Endothelial cell of umbilical vein (primary cell): ENCODE measurements at regions not wholly inside any gene's neighbourhood (a gene's known extent, or its start where the extent isn't known, plus 50 kb on each side); places are given as distances from the start of the nearest gene placed in this dataset.

ENCODE experiments used
- BruUV-seq: library from RNA; stranded (reverse); fragments of 400-500 nt; replicated peaks from 2 replicates; lab custom pipeline; 2021; lab: Mats Ljungman, UMichigan
- CTCF ChIA-PET: fragments of 300-600, 350-600 bp; sonication (Branson Sonifier 250); formaldehyde crosslinking; loops from one replicate; lab custom pipeline; 2021; ENCODE audit warnings: antibody characterized with exemption, inconsistent platforms; lab: Charles Lee
- POLR2A ChIA-PET: fragments of 300-600, 350-600 bp; sonication (Branson Sonifier 250); formaldehyde crosslinking; loops from one replicate; lab custom pipeline; 2021; ENCODE audit warnings: antibody characterized with exemption, inconsistent platforms; lab: Charles Lee
- DNase-seq: peaks from one replicate; pipeline ENCODE4 v3.0.0-alpha.2; 2011; ENCODE audit warnings: low read depth, low spot score
- FAIRE-seq: peaks from 2 replicates; lab custom pipeline; 2011; peaks lifted over from hg19 to GRCh38; lab: Jason Lieb, UNC
- H2AFZ ChIP-seq: 2 replicates; pipeline ENCODE4 v1.6.0; 2012; ENCODE audit warnings: low read depth, low read length, control low read depth, inconsistent platforms
- H3K27ac ChIP-seq: 2 replicates; pipeline ENCODE4 v1.5.1; 2011; ENCODE audit warnings: low read depth, mild to moderate bottlenecking, control low read depth, low read length, moderate library complexity; ENCODE audit not compliant: insufficient read depth
- H3K27me3 ChIP-seq, 2 experiments: 2 replicates each; pipeline versions ENCODE4 v1.6.0 to v1.6.1; 2011; ENCODE audit warnings: low read length in 2 of 2, mixed read lengths in 1 of 2; ENCODE audit not compliant: control insufficient read depth in 2 of 2, insufficient read depth in 2 of 2
- H3K36me3 ChIP-seq, 2 experiments: 2 replicates in 1 of 2; 3 replicates in 1 of 2; pipeline ENCODE4 v1.5.1; 2011; ENCODE audit warnings: low read length in 2 of 2, mild to moderate bottlenecking in 1 of 2, moderate library complexity in 1 of 2; ENCODE audit not compliant: control insufficient read depth in 2 of 2, insufficient read depth in 2 of 2; ENCODE audit errors: extremely low read depth in 1 of 2
- H3K4me1 ChIP-seq: 3 replicates; pipeline ENCODE4 v1.5.1; 2011; ENCODE audit warnings: mild to moderate bottlenecking, low read length; ENCODE audit not compliant: control insufficient read depth, insufficient read depth; ENCODE audit errors: extremely low read depth
- H3K4me2 ChIP-seq: 2 replicates; pipeline ENCODE4 v1.6.1; 2011; ENCODE audit warnings: low read length, control low read depth, mixed read lengths; ENCODE audit not compliant: insufficient read depth
- H3K4me3 ChIP-seq, 3 experiments: fragments of 200-600 bp in 1 of 3; sonication (generic), shearing (Covaris generic) in 1 of 3; replicated peaks in 1 of 3; 2 replicates each; pipeline ENCODE4 v1.5.1; 2011 to 2016; ENCODE audit warnings: control low read depth in 3 of 3, low read length in 3 of 3, mild to moderate bottlenecking in 2 of 3, inconsistent platforms in 1 of 3, low read depth in 1 of 3, moderate library complexity in 1 of 3; ENCODE audit not compliant: insufficient read depth in 1 of 3
- H3K79me2 ChIP-seq: 2 replicates; pipeline ENCODE4 v1.6.0; 2012; ENCODE audit warnings: low read length, inconsistent platforms; ENCODE audit not compliant: control insufficient read depth, insufficient read depth
- H3K9ac ChIP-seq: replicated peaks from 2 replicates; pipeline ENCODE3; 2011; ENCODE audit warnings: low read length, control low read depth; ENCODE audit not compliant: insufficient read depth; ENCODE audit errors: extremely low read depth
- H3K9me1 ChIP-seq: replicated peaks from 3 replicates; pipeline ENCODE4 v1.6.0; 2011; ENCODE audit warnings: mild to moderate bottlenecking, low read length; ENCODE audit not compliant: control insufficient read depth, insufficient read depth; ENCODE audit errors: extremely low read depth
- H3K9me3 ChIP-seq: replicated peaks from 2 replicates; pipeline ENCODE4 v1.5.1; 2012; ENCODE audit warnings: low read length, inconsistent platforms; ENCODE audit not compliant: control insufficient read depth, insufficient read depth
- H4K20me1 ChIP-seq: replicated peaks from 2 replicates; pipeline ENCODE3; 2011; ENCODE audit warnings: mild to moderate bottlenecking, low read length; ENCODE audit not compliant: control insufficient read depth, insufficient read depth; ENCODE audit errors: extremely low read depth
- EZH2 ChIP-seq: IDR thresholded peaks from 2 replicates; pipeline ENCODE4 v1.6.1; 2012; ENCODE audit warnings: borderline replicate concordance, low read depth, mild to moderate bottlenecking, moderate library complexity, low read length, inconsistent platforms; ENCODE audit not compliant: severe bottlenecking
- FOS ChIP-seq: IDR thresholded peaks from 2 replicates; pipeline ENCODE4 v1.6.1; 2011; ENCODE audit warnings: mild to moderate bottlenecking, low read length, moderate library complexity, borderline replicate concordance; ENCODE audit not compliant: insufficient read depth
- GATA2 ChIP-seq: IDR thresholded peaks from 2 replicates; pipeline ENCODE4 v1.7.0; 2011; ENCODE audit warnings: low read depth, mild to moderate bottlenecking, moderate library complexity, mixed read lengths, low read length; ENCODE audit not compliant: insufficient read length, insufficient read depth
- JUN ChIP-seq: IDR thresholded peaks from 2 replicates; pipeline ENCODE4 v1.6.1; 2011; ENCODE audit warnings: borderline replicate concordance, low read depth; ENCODE audit not compliant: insufficient read length, insufficient read depth
- MYC ChIP-seq: IDR thresholded peaks from one replicate; pipeline ENCODE4 v1.6.1; 2011; ENCODE audit warnings: mild to moderate bottlenecking, low read depth, low read length
- POLR2A ChIP-seq: IDR thresholded peaks from 2 replicates; pipeline ENCODE4 v1.6.1; 2012; ENCODE audit warnings: low read depth, mild to moderate bottlenecking, control low read depth, low read length
- POLR2AphosphoS5 ChIP-seq: IDR thresholded peaks from 2 replicates; pipeline ENCODE4 v1.6.1; 2012; ENCODE audit warnings: low read depth, mild to moderate bottlenecking, control low read depth, low read length, moderate library complexity; ENCODE audit not compliant: insufficient read depth
- dilution Hi-C: fragments of 300-500 bp; cut with MboI; formaldehyde crosslinking; loops from one replicate; pipeline ENCODE4 v1.15.0; 2019; ENCODE audit warnings: low sequenced_read_pairs; ENCODE audit not compliant: extremely low pct_ligation_motif_present
- intact Hi-C: fragments of 100-400 bp; cut with micrococcal nuclease; formaldehyde crosslinking; loops from one replicate; pipeline ENCODE4 v1.10.0; 2022
- TF ChIP-seq, protein P1 (sequence below), 2 donors: IDR thresholded peaks; 1 replicate in 1 of 2; 2 replicates in 1 of 2; pipeline ENCODE4 v1.5.1; 2011; ENCODE audit warnings: low read length in 2 of 2, mild to moderate bottlenecking in 2 of 2, moderate library complexity in 2 of 2, control low read depth in 1 of 2, inconsistent platforms in 1 of 2, low read depth in 1 of 2; ENCODE audit not compliant: insufficient read depth in 1 of 2; ENCODE audit errors: extremely low read depth in 1 of 2
- TF ChIP-seq, protein P2 (sequence below): IDR thresholded peaks from 2 replicates; pipeline ENCODE4 v1.6.1; 2011; ENCODE audit not compliant: insufficient read depth, insufficient read length

DNA sequence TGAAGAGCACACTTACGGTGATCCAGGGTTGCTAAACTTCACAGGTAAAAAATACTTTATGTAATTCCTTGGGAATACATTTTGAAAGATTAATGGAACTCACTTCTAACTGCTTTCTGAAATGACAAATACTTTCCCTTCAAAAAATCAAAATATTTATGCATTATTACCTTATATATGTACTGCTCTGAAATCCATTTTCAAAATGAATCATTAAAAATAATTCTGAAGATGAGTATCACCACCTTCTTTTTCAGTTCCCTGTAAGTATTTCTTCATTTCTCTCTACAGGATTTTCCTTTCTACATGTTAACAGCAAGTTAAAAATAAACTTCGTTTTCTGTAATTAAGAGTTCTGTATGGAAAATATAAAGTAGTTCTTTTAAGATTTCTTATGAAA is 428.6 kb downstream of the TMA16 start:
- FAIRE-seq (no peak), DNase-seq (no peak)
- no TSS peak for BruUV-seq
- dilution Hi-C loops (no loop called here), intact Hi-C loops (no loop called here)
- ChIA-PET CTCF (no interaction called here), POLR2A (no interaction called here)
- H3K36me3 ChIP-seq, result no peaks in the 10 kb centered on the region
- no peak overlapping the region for H2AFZ ChIP-seq
- H3K4me1 ChIP-seq, result no peaks in the 10 kb centered on the region
- H3K27me3 ChIP-seq, result no peaks in the 10 kb centered on the region
- H3K79me2 ChIP-seq, result no peaks in the 10 kb centered on the region
- TF ChIP-seq MYC, result no peak
- TF ChIP-seq POLR2A, result no peak
- H3K9me1 ChIP-seq, result no peaks in the 10 kb centered on the region
- no peaks in the 10 kb centered on the region for H3K9me3 ChIP-seq
- no peaks in the 10 kb centered on the region for H4K20me1 ChIP-seq
- H3K4me2 ChIP-seq, result no peak overlapping the region
- no peak overlapping the region for H3K9ac ChIP-seq
- no peak overlapping the region for H3K4me3 ChIP-seq
- H3K27ac ChIP-seq, result no peak overlapping the region

DNA sequence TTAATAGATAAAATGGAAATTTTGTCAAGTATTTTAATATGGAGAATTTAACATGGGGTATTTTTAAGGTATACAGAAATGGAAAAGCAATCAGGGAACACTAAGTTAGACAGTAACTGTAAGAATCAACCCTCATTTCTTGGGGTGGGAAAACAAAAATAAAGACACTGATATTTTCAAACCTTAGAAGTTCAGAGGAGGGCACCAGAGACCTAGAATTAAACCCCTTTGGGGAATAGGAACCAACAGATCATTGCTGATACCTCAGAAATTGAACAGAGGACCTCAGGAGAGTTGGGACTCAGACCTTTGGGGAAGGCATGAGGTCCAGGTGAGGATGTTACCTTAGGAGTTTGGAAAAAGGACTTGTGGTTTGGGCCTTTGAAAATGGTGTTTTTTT is 435.6 kb downstream of the TMA16 start:
- intact Hi-C loops (no loop called here), dilution Hi-C loops (no loop called here)
- H3K79me2 ChIP-seq, result no peaks in the 10 kb centered on the region
- no peak overlapping the region for H3K4me2 ChIP-seq
- H3K4me1 ChIP-seq, result no peaks in the 10 kb centered on the region
- H3K9me1 ChIP-seq, result no peaks in the 10 kb centered on the region
- H3K9me3 ChIP-seq, result no peaks in the 10 kb centered on the region
- TF ChIP-seq JUN, result no peak
- TF ChIP-seq, protein P1, sequence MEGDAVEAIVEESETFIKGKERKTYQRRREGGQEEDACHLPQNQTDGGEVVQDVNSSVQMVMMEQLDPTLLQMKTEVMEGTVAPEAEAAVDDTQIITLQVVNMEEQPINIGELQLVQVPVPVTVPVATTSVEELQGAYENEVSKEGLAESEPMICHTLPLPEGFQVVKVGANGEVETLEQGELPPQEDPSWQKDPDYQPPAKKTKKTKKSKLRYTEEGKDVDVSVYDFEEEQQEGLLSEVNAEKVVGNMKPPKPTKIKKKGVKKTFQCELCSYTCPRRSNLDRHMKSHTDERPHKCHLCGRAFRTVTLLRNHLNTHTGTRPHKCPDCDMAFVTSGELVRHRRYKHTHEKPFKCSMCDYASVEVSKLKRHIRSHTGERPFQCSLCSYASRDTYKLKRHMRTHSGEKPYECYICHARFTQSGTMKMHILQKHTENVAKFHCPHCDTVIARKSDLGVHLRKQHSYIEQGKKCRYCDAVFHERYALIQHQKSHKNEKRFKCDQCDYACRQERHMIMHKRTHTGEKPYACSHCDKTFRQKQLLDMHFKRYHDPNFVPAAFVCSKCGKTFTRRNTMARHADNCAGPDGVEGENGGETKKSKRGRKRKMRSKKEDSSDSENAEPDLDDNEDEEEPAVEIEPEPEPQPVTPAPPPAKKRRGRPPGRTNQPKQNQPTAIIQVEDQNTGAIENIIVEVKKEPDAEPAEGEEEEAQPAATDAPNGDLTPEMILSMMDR (IDR thresholded peaks at IDR 0.05; ENCODE audit: extremely low read depth in 1 of 2, insufficient read depth in 1 of 2, low read depth in 1 of 2, low read length in 2 of 2), result no peak
- TF ChIP-seq MYC, result no peak
- no peak for TF ChIP-seq POLR2AphosphoS5
- TF ChIP-seq POLR2A, result no peak
- TF ChIP-seq EZH2, result no peak
- TF ChIP-seq, protein P2, sequence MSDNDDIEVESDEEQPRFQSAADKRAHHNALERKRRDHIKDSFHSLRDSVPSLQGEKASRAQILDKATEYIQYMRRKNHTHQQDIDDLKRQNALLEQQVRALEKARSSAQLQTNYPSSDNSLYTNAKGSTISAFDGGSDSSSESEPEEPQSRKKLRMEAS, result no peak
- no peak for TF ChIP-seq GATA2
- TF ChIP-seq FOS, result no peak
- FAIRE-seq (no peak), DNase-seq (no peak)
- H3K27ac ChIP-seq, result no peak overlapping the region
- no peak overlapping the region for H3K4me3 ChIP-seq
- no peak overlapping the region for H2AFZ ChIP-seq
- no peaks in the 10 kb centered on the region for H3K27me3 ChIP-seq
- POLR2A ChIA-PET, result no interaction called here
- CTCF ChIA-PET, result no interaction called here
- no peak overlapping the region for H3K9ac ChIP-seq
- BruUV-seq, result no TSS peak
- no peaks in the 10 kb centered on the region for H3K36me3 ChIP-seq
- no peaks in the 10 kb centered on the region for H4K20me1 ChIP-seq
